OCI-LY7 (cell line): ENCODE measurements at regions not wholly inside any gene's neighbourhood (a gene's known extent, or its start where the extent isn't known, plus 50 kb on each side); places are given as distances from the start of the nearest gene placed in this dataset.
"Not testable (repeated sequence)": the region's sequence is repeated elsewhere in the genome, so short reads cannot be mapped to it uniquely, and the experiment has no call there.

Experiments
- BruUV-seq: library from RNA; stranded (reverse); fragments of 400-500 nt; replicated peaks from 2 replicates; lab custom pipeline; 2021; lab: Mats Ljungman, UMichigan
- CTCF ChIA-PET: fragments of 300-600 bp; sonication (Branson Sonifier 250); formaldehyde crosslinking; loops from one replicate; lab custom pipeline; 2022; ENCODE audit warnings: antibody characterized with exemption; ENCODE audit not compliant: unreplicated experiment; lab: Charles Lee
- POLR2A ChIA-PET: fragments of 300-600 bp; sonication (Branson Sonifier 250); formaldehyde crosslinking; loops from one replicate; lab custom pipeline; 2022; ENCODE audit warnings: antibody characterized with exemption; lab: Charles Lee
- DNase-seq: peaks from one replicate; pipeline ENCODE4 v3.0.0-alpha.2; 2015; ENCODE audit warnings: low spot score
- H2AFZ ChIP-seq: fragments of 200-600 bp; sonication (generic), shearing (Covaris generic); 2 replicates; pipeline ENCODE4 v1.6.1; 2014; ENCODE audit warnings: mild to moderate bottlenecking, antibody characterized with exemption, low read length, moderate library complexity
- H3K27ac ChIP-seq: fragments of 200-600 bp; sonication (generic); 2 replicates; pipeline ENCODE4 v1.5.1; 2014; ENCODE audit warnings: mixed run types, low read depth, mild to moderate bottlenecking, moderate library complexity, low read length, inconsistent platforms; ENCODE audit not compliant: poor library complexity, severe bottlenecking
- H3K36me3 ChIP-seq: fragments of 200-600 bp; sonication (generic); 2 replicates; pipeline ENCODE4 v1.6.1; 2014; ENCODE audit warnings: mild to moderate bottlenecking, antibody characterized with exemption, low read length, moderate library complexity, mixed read lengths; ENCODE audit not compliant: insufficient read depth
- H3K4me1 ChIP-seq: fragments of 200-600 bp; sonication (generic); 2 replicates; pipeline ENCODE4 v1.5.1; 2014; ENCODE audit warnings: mild to moderate bottlenecking, low read length; ENCODE audit not compliant: insufficient read depth, poor library complexity, severe bottlenecking
- H3K4me2 ChIP-seq: fragments of 200-600 bp; sonication (generic); 2 replicates; pipeline ENCODE4 v1.6.1; 2014; ENCODE audit warnings: mild to moderate bottlenecking, low read length
- H3K4me3 ChIP-seq: fragments of 200-600 bp; sonication (generic); 2 replicates; pipeline ENCODE4 v1.5.1; 2014; ENCODE audit warnings: mild to moderate bottlenecking, low read depth, low read length; ENCODE audit not compliant: poor library complexity, severe bottlenecking
- H3K79me2 ChIP-seq: fragments of 200-600 bp; sonication (generic); 2 replicates; pipeline ENCODE4 v1.6.1; 2016; ENCODE audit warnings: low read depth, mild to moderate bottlenecking, low read length, moderate library complexity, mixed read lengths; ENCODE audit not compliant: insufficient read depth
- H3K9me2 ChIP-seq: fragments of 200-600 bp; sonication (generic); 2 replicates; pipeline ENCODE4 v1.6.1; 2016; ENCODE audit warnings: mild to moderate bottlenecking, low read length, mixed read lengths; ENCODE audit not compliant: insufficient read depth
- H3K9me3 ChIP-seq: fragments of 200-600 bp; sonication (generic); 2 replicates; pipeline ENCODE4 v1.6.1; 2014; ENCODE audit warnings: mild to moderate bottlenecking, mixed run types, low read length, mixed read lengths
- H4K20me1 ChIP-seq: fragments of 200-600 bp; sonication (generic); 2 replicates; pipeline ENCODE4 v1.6.1; 2014; ENCODE audit warnings: mild to moderate bottlenecking, antibody characterized with exemption, low read length, moderate library complexity, mixed read lengths; ENCODE audit not compliant: insufficient read depth
- EZH2phosphoT487 ChIP-seq: fragments of 200-600 bp; sonication (generic); IDR thresholded peaks from 2 replicates; pipeline ENCODE4 v1.6.1; 2018; ENCODE audit warnings: low read depth, borderline replicate concordance, mild to moderate bottlenecking, mixed run types, antibody characterized with exemption, low read length, moderate library complexity, mixed read lengths
- intact Hi-C: fragments of 100-400 bp; cut with micrococcal nuclease; formaldehyde crosslinking; loops from one replicate; pipeline ENCODE4 v1.10.0; 2022; ENCODE audit not compliant: unreplicated experiment
- TF ChIP-seq, protein P1 (sequence below): fragments of 200-600 bp; sonication (generic); conservative IDR thresholded peaks from 2 replicates; pipeline ENCODE4 v1.5.1; 2014; ENCODE audit warnings: mild to moderate bottlenecking, antibody characterized with exemption, low read length, moderate library complexity, mixed read lengths

DNA sequence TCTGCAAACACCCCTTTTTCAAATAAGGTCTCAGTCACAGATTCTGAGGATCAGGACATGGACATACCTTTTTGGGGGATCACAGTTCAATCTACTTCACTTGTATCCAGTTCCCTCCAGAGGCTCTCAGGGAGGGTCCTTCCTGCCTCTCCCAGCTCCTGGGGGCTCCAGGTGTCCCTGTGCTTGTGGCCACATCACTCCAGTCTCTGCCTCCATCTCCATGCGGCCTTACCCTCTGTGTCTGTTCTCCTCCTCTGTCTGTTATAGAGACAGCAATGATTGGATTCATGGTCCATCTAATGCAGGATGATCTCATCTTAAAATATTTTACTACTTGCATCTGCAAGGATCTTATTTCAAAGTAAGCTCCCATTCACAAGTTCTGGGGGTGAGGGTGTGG lies 269.6 kb downstream of the ASMT start:
- DNase-seq, result no peak
- no peaks in the 10 kb centered on the region for H3K36me3 ChIP-seq
- H3K9me2 ChIP-seq, result no peaks in the 10 kb centered on the region
- H4K20me1 ChIP-seq, result no peaks in the 10 kb centered on the region
- H3K27ac ChIP-seq, result no peak overlapping the region
- H3K4me1 ChIP-seq, result no peaks in the 10 kb centered on the region
- no TSS peak for BruUV-seq
- H2AFZ ChIP-seq, result no peak overlapping the region
- no peaks in the 10 kb centered on the region for H3K9me3 ChIP-seq
- no peak overlapping the region for H3K4me3 ChIP-seq
- TF ChIP-seq EZH2phosphoT487, result no peak
- TF ChIP-seq, protein P1, sequence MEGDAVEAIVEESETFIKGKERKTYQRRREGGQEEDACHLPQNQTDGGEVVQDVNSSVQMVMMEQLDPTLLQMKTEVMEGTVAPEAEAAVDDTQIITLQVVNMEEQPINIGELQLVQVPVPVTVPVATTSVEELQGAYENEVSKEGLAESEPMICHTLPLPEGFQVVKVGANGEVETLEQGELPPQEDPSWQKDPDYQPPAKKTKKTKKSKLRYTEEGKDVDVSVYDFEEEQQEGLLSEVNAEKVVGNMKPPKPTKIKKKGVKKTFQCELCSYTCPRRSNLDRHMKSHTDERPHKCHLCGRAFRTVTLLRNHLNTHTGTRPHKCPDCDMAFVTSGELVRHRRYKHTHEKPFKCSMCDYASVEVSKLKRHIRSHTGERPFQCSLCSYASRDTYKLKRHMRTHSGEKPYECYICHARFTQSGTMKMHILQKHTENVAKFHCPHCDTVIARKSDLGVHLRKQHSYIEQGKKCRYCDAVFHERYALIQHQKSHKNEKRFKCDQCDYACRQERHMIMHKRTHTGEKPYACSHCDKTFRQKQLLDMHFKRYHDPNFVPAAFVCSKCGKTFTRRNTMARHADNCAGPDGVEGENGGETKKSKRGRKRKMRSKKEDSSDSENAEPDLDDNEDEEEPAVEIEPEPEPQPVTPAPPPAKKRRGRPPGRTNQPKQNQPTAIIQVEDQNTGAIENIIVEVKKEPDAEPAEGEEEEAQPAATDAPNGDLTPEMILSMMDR, result no peak
- no peaks in the 10 kb centered on the region for H3K79me2 ChIP-seq
- ChIA-PET CTCF (no interaction called here), POLR2A (no interaction called here)
- H3K4me2 ChIP-seq, result no peak overlapping the region
- intact Hi-C loops, result no loop called here

DNA sequence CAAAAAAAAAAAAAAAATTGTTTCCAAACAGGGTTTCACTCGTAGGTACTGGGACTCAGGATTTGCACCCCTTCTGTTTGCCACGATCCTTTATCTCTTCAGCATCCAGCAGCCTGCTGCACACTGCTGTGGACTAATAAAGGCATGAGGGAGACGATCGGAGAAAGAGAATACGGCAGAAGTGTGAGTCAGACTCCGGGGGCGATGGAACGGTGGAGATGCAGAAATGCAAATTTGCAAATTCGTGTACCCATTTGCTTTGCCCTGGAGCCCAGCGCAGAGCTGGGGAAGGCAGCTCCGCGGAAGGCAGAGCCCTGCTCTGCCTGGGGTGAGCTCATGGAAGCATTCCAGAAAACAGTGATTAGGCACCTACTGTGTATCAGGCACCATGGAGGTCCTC lies 270.3 kb downstream of the ASMT start:
- H3K9me3 ChIP-seq, result no peaks in the 10 kb centered on the region
- H3K36me3 ChIP-seq, result no peaks in the 10 kb centered on the region
- no peaks in the 10 kb centered on the region for H3K9me2 ChIP-seq
- H2AFZ ChIP-seq, result no peak overlapping the region
- no peak overlapping the region for H3K4me3 ChIP-seq
- no peak for DNase-seq
- no TSS peak for BruUV-seq
- ChIA-PET CTCF (no interaction called here), POLR2A (no interaction called here)
- no peak overlapping the region for H3K27ac ChIP-seq
- intact Hi-C loops, result no loop called here
- H3K4me2 ChIP-seq, result no peak overlapping the region
- no peaks in the 10 kb centered on the region for H3K79me2 ChIP-seq
- H3K4me1 ChIP-seq, result no peaks in the 10 kb centered on the region
- H4K20me1 ChIP-seq, result no peaks in the 10 kb centered on the region
- TF ChIP-seq, protein P1, result no peak
- TF ChIP-seq EZH2phosphoT487, result no peak

DNA sequence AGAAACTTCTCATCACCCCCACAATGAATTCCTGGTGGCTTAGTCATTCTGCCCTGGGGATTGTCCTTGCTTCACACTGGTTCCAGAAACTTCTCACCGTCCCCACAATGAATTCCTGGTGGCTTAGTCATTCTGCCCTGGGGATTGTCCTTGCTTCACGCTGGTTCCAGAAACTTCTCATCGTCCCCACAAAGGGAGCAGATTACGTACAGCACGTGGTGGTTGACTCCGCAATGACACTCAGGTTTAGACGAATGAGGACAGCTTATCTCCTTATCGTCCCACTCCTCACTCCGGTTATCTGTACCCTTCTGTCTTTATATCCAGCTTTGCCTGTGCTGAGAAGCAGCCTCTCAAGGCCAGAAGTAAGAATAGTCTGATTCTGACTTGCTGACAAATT lies 273.4 kb downstream of the ASMT start:
- BruUV-seq, H2AFZ ChIP-seq, DNase-seq, H3K9me3 ChIP-seq, H3K79me2 ChIP-seq, POLR2A ChIA-PET, H3K4me3 ChIP-seq, intact Hi-C loops, H3K36me3 ChIP-seq, CTCF ChIA-PET, H3K27ac ChIP-seq, H4K20me1 ChIP-seq, H3K4me2 ChIP-seq, H3K9me2 ChIP-seq, H3K4me1 ChIP-seq: not testable (repeated sequence)
